ENCODE measurements at regions not wholly inside any gene's neighbourhood (a gene's known extent, or its start where the extent isn't known, plus 50 kb on each side); places are given as distances from the start of the nearest gene placed in this dataset.
"Not testable (repeated sequence)": the region's sequence is repeated elsewhere in the genome, so short reads cannot be mapped to it uniquely, and the experiment has no call there.

DNA sequence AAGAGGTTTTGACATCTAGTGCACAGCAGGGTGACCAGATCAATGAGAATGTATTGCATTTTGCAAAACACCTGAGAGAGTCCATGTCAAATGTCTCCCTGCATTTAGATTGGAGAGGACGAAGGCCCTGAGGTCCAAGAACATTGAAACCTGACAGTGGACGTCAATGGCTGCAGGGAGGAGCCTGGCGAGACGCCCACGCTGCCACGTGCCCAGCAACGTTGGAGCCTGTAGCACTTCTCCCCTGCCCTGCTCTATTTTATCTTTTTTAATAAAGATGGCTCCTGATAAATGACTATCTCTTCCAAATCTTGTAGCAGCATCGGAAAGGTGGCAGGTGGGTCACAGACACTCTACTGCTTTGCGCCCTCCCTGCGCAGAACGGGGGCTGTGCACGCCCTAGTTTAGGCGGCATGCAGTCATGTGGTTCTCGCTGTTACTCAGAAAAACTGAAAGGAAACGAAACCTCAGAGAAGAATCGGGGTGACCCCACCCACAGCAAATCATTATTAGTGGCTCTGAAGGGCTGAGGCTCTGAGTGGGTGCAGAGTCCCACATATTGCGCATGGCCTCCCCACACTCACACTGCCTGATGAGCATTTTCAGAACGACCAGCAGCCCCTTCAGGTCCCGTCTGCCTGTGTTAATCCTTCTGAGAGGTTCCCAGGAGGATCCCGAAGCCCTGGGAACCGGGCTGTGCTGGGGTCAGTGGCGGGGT lies 62.5 kb upstream of the TAMM41 start:
- no peaks in the 10 kb centered on the region for H3K4me1 ChIP-seq (ENCODE audit: control insufficient read depth, insufficient read depth, low read length, unreplicated experiment)

DNA sequence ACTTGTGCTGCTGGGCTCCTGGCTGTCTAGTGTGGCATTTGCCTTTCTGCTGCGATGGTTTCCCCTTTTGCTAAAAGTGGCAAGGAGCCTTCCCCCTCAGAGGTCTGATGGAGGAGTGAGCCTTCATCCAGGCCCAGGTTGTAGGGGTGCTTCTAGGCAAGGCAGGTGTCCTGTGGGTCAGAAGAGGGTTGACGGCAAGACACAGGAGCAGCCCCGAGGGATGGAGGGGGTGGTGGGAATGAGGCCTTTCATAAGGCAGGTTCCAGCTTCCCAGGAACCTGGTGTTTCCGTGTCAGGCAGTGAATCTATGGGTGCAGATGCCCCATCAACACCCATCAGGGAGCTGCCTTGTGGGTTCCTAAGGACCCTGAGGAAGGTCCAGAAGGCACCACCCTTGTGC lies 63.0 kb upstream of the TAMM41 start:
- Histone ChIP-seq H3K4me3 (ENCODE audit: low read depth, low read length) (no peak overlapping the region), H3K27ac (ENCODE audit: low read depth, low read length) (no peak overlapping the region), H3K36me3 (ENCODE audit: insufficient read depth, low read length) (no peaks in the 10 kb centered on the region), H3K4me1 (ENCODE audit: control insufficient read depth, insufficient read depth, low read length, unreplicated experiment) (no peaks in the 10 kb centered on the region), H2AFZ (ENCODE audit: low read length, unreplicated experiment) (no peak overlapping the region), H3K27me3 (ENCODE audit: insufficient read depth, low read length) (peaks cover 39% of the 10 kb centered on the region), H3K79me2 (ENCODE audit: control insufficient read depth, insufficient read depth, low read length, unreplicated experiment) (no peaks in the 10 kb centered on the region)

More for the DNA sequence above, 62.5 kb upstream of the TAMM41 start:
- Histone ChIP-seq H3K79me2 (ENCODE audit: control insufficient read depth, insufficient read depth, low read length, unreplicated experiment) (no peaks in the 10 kb centered on the region), H3K27ac (ENCODE audit: low read depth, low read length) (no peak overlapping the region), H2AFZ (ENCODE audit: low read length, unreplicated experiment) (no peak overlapping the region), H3K27me3 (ENCODE audit: insufficient read depth, low read length) (peaks cover 39% of the 10 kb centered on the region), H3K36me3 (ENCODE audit: insufficient read depth, low read length) (no peaks in the 10 kb centered on the region), H3K4me3 (ENCODE audit: low read depth, low read length) (no peak overlapping the region)

DNA sequence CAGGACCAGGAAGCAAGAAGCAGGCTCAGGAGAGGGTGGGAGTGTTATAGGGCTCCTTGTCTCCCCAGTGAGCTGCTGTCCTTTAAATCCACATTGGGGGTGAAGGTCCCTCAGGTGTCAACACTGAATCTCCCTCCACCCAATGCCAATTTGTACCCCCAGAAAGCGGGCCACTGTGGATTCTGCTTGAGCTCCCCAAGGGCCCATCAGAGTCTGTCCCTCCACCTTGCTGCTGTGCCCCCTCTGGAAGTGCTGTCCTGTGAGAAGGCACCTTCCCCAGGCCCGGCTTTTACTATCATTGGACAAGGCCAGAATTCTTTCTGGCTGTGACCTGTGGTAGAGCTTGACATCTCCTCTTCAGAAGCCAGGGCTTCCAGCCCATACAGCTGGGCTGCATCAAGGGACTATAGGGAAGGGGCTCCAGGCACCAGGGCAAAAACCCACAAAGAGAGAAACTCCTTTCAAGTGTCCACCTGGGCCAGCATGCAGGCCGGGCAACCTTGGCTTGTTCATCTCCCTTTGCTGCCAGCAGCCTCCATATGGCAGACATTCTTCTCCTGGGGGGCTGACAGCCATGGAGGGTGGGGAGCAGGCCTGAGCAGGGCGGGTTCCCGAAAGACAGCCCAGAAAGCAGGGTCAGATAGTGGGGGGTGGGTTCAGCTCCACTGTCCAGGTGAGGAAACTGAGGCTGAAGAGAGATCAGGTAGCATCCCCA lies 63.7 kb upstream of the TAMM41 start:
- not testable (repeated sequence) for H3K36me3 ChIP-seq (ENCODE audit: insufficient read depth, low read length); H3K27ac ChIP-seq (ENCODE audit: low read depth, low read length); H3K4me3 ChIP-seq (ENCODE audit: low read depth, low read length); H2AFZ ChIP-seq (ENCODE audit: low read length, unreplicated experiment); H3K79me2 ChIP-seq (ENCODE audit: control insufficient read depth, insufficient read depth, low read length, unreplicated experiment); H3K4me1 ChIP-seq (ENCODE audit: control insufficient read depth, insufficient read depth, low read length, unreplicated experiment)
- H3K27me3 ChIP-seq (ENCODE audit: insufficient read depth, low read length) = peaks cover 42% of the 10 kb centered on the region

DNA sequence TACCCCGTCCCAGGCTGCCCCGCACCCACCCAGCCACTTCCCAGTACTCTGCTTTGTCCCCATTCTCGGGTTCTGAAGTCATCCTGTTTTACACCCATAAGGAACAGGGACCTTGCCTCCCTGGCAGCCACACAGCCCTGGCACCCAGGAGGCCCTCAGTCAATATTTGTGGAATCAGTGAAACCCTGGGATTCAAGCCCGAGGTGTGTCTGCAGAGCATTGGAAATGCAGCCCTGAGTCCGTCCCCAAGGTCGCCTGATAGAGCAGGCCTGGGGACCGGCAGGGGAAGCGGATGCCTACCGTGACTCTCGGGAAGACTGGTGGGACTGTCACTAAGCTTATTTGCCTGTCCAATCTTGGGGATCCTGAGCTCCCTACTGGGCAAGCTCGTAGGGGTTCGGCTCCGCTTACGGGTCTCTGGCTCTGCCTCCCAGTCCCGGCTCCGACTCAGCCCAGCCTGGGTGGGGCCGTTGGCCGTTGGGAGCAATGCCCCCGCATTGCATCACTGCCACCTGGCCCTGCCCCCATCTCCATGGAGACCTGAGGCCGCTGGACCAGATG lies 64.4 kb upstream of the TAMM41 start:
- no peak overlapping the region for H3K4me3 ChIP-seq (ENCODE audit: low read depth, low read length)

DNA sequence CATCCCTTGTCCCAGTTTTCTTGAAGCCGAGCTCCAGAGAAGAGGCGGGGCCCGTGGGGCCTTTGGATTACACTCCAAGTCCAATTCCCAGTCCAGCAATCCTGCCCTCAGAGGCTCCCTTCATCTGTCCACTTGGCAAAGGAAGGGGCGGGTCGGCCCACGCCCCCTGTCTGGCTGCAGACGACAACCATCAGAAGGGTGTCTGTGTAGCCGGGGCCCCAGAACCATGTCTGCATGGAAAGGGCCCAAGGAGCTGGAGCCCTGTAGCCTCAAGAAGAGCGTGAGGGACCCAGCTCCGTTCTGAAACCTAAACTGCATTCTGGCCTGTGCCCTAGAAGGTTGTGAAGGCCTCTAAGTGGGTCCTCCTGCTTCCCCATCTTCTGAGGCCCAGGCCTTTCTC lies 65.2 kb upstream of the TAMM41 start:
- not testable (repeated sequence) for H3K4me3 ChIP-seq (ENCODE audit: low read depth, low read length); H3K79me2 ChIP-seq (ENCODE audit: control insufficient read depth, insufficient read depth, low read length, unreplicated experiment); H3K36me3 ChIP-seq (ENCODE audit: insufficient read depth, low read length); H2AFZ ChIP-seq (ENCODE audit: low read length, unreplicated experiment); H3K27ac ChIP-seq (ENCODE audit: low read depth, low read length); H3K4me1 ChIP-seq (ENCODE audit: control insufficient read depth, insufficient read depth, low read length, unreplicated experiment)
- peaks cover 44% of the 10 kb centered on the region for H3K27me3 ChIP-seq (ENCODE audit: insufficient read depth, low read length)

More for the DNA sequence above, 64.4 kb upstream of the TAMM41 start:
- H3K79me2 ChIP-seq (ENCODE audit: control insufficient read depth, insufficient read depth, low read length, unreplicated experiment) = no peaks in the 10 kb centered on the region
- H3K27me3 ChIP-seq (ENCODE audit: insufficient read depth, low read length) = peaks cover 45% of the 10 kb centered on the region
- H2AFZ ChIP-seq (ENCODE audit: low read length, unreplicated experiment) = no peak overlapping the region
- H3K36me3 ChIP-seq (ENCODE audit: insufficient read depth, low read length) = no peaks in the 10 kb centered on the region
- H3K27ac ChIP-seq (ENCODE audit: low read depth, low read length) = no peak overlapping the region
- H3K4me1 ChIP-seq (ENCODE audit: control insufficient read depth, insufficient read depth, low read length, unreplicated experiment) = no peaks in the 10 kb centered on the region

DNA sequence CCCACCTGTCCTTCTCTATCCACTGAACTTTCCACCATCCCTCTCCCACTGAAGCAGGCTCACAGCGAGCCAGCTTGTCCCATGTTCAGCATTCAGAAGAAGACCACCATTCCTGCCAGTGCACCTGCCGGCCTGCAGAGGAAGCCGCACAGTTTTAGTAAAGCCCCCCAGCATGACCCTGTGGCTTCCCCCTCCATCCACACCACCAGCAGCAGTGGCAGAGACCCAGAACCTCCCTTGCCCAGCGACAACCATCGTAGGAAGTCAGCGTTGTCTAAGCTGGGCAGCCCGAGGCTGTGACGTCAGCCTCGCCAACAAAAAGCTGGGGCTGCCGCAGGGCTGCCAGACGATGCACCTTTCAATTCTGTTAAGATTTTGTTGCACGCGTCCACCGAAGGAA lies 66.6 kb upstream of the TAMM41 start:
- H3K27me3 ChIP-seq (ENCODE audit: insufficient read depth, low read length) = peaks cover 36% of the 10 kb centered on the region
- no peaks in the 10 kb centered on the region for H3K4me1 ChIP-seq (ENCODE audit: control insufficient read depth, insufficient read depth, low read length, unreplicated experiment)
- H3K27ac ChIP-seq (ENCODE audit: low read depth, low read length) = no peak overlapping the region
- no peaks in the 10 kb centered on the region for H3K79me2 ChIP-seq (ENCODE audit: control insufficient read depth, insufficient read depth, low read length, unreplicated experiment)
- no peaks in the 10 kb centered on the region for H3K36me3 ChIP-seq (ENCODE audit: insufficient read depth, low read length)
- H3K4me3 ChIP-seq (ENCODE audit: low read depth, low read length) = no peak overlapping the region
- no peak overlapping the region for H2AFZ ChIP-seq (ENCODE audit: low read length, unreplicated experiment)

DNA sequence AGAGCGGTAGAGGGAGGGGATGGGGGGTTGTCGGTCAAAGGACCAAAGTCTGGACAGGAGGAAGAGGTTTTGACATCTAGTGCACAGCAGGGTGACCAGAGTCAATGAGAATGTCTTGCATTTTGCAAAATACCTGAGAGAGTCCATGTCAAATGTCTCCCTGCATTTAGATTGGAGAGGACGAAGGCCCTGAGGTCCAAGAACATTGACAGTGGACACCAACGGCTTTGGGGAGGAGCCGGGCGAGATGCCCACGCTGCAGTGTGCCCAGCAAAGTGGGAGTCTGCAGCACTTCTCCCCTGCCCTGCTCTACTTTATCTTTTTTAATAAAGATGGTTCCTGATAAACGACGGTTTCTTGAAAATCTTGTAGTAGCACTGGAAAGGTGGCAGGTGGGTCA lies 67.4 kb upstream of the TAMM41 start:
- H2AFZ ChIP-seq (ENCODE audit: low read length, unreplicated experiment) = no peak overlapping the region
- H3K4me1 ChIP-seq (ENCODE audit: control insufficient read depth, insufficient read depth, low read length, unreplicated experiment) = no peaks in the 10 kb centered on the region
- H3K27me3 ChIP-seq (ENCODE audit: insufficient read depth, low read length) = peaks cover 34% of the 10 kb centered on the region
- no peaks in the 10 kb centered on the region for H3K36me3 ChIP-seq (ENCODE audit: insufficient read depth, low read length)
- no peaks in the 10 kb centered on the region for H3K79me2 ChIP-seq (ENCODE audit: control insufficient read depth, insufficient read depth, low read length, unreplicated experiment)
- H3K4me3 ChIP-seq (ENCODE audit: low read depth, low read length) = no peak overlapping the region
- no peak overlapping the region for H3K27ac ChIP-seq (ENCODE audit: low read depth, low read length)

DNA sequence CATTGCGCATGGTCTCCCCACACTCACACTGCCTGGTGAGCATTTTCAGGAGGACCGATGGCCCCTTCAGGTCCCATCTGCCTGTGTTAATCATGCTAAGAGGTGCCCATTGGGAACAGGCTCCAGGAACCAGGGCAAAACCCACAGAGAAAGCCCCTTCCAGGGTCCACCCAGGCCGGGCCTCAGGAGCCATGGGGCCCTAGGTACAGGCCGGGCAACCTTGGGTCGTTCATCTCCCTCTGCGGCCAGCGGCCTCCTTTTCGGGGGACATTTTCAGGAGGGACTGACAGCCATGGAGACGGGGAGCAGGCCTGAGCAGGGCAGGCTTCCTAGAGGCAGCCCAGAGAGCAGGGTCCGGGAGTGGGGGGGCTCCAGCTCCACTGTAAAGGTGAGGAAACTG lies 68.0 kb upstream of the TAMM41 start:
- Histone ChIP-seq H3K4me3 (ENCODE audit: low read depth, low read length) (no peak overlapping the region), H3K27ac (ENCODE audit: low read depth, low read length) (no peak overlapping the region), H3K27me3 (ENCODE audit: insufficient read depth, low read length) (peaks cover 30% of the 10 kb centered on the region), H3K79me2 (ENCODE audit: control insufficient read depth, insufficient read depth, low read length, unreplicated experiment) (no peaks in the 10 kb centered on the region), H2AFZ (ENCODE audit: low read length, unreplicated experiment) (no peak overlapping the region), H3K36me3 (ENCODE audit: insufficient read depth, low read length) (no peaks in the 10 kb centered on the region), H3K4me1 (ENCODE audit: control insufficient read depth, insufficient read depth, low read length, unreplicated experiment) (no peaks in the 10 kb centered on the region)

DNA sequence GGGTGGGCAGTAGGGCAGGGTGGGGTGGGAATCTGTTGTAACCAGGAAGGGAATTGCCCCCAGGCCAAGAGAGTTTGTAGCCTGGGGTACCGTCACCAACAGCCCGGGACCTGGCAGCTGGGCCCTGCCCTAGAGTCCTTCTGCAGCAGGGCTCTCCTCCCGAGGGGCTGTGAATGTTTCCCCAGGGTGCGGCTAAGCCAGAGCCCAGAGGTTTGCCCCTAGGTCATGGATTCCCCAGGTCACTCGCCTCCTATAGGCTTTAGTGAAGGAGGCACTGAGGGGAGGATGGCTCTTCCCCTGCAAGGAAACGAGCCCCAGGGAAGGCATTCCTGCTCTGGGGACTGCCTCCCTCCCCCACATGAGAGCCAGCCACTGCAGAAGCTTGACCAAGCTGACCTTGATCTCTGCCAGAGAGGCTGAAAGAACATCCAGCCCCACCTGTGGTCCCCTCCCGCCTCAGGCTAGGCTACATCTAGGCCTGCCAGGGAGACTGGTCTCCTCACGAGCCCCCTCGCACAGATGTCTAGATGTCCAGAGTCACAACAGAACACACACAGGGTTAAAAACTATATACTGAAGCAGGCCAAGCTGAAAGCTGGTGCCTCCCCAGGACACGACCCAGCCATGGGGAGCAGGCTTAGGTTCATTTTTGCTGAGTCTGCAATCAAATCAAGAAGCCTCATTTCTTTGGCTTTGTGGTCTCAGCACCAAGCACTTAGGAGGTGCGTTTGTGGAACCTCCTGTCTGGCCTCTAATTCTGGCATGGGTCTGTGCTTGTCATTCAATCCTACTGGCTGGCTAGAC lies 69.1 kb upstream of the TAMM41 start:
- Histone ChIP-seq H3K27me3 (ENCODE audit: insufficient read depth, low read length) (peaks cover 28% of the 10 kb centered on the region), H3K27ac (ENCODE audit: low read depth, low read length) (no peak overlapping the region), H3K79me2 (ENCODE audit: control insufficient read depth, insufficient read depth, low read length, unreplicated experiment) (no peaks in the 10 kb centered on the region), H3K4me1 (ENCODE audit: control insufficient read depth, insufficient read depth, low read length, unreplicated experiment) (no peaks in the 10 kb centered on the region), H2AFZ (ENCODE audit: low read length, unreplicated experiment) (no peak overlapping the region), H3K36me3 (ENCODE audit: insufficient read depth, low read length) (no peaks in the 10 kb centered on the region), H3K4me3 (ENCODE audit: low read depth, low read length) (no peak overlapping the region)

DNA sequence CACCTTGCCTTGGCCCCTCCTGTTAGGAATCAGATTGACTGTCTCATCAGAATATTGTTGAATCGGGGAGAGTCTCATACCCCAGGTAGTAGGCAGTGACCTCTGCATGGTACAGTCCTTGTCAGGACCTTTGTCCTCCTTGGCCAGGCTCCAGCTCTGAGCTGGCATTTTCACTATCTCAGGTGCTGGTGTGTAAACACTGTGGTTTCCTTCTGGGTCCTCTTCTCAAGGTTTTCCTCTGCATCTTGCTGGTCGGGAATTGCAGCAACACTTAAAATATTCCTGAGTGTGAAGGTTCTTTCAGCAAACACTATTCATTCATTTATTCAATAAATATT lies 69.7 kb upstream of the TAMM41 start:
- H3K4me3 ChIP-seq (ENCODE audit: low read depth, low read length); H3K4me1 ChIP-seq (ENCODE audit: control insufficient read depth, insufficient read depth, low read length, unreplicated experiment); H3K79me2 ChIP-seq (ENCODE audit: control insufficient read depth, insufficient read depth, low read length, unreplicated experiment); H2AFZ ChIP-seq (ENCODE audit: low read length, unreplicated experiment); H3K36me3 ChIP-seq (ENCODE audit: insufficient read depth, low read length); H3K27ac ChIP-seq (ENCODE audit: low read depth, low read length): not testable (repeated sequence)
- peaks cover 28% of the 10 kb centered on the region for H3K27me3 ChIP-seq (ENCODE audit: insufficient read depth, low read length)
